GM19043 (cell line): ENCODE measurements at regions not wholly inside any gene's neighbourhood (a gene's known extent, or its start where the extent isn't known, plus 50 kb on each side); places are given as distances from the start of the nearest gene placed in this dataset.
"Not testable (repeated sequence)": the region's sequence is repeated elsewhere in the genome, so short reads cannot be mapped to it uniquely, and the experiment has no call there.

Experiments
- ATAC-seq: cut with Tn5 transposase; IDR thresholded peaks from one replicate; pipeline ENCODE4 v1.9.1; 2021; ENCODE audit warnings: low read depth; ENCODE audit not compliant: unreplicated experiment

DNA sequence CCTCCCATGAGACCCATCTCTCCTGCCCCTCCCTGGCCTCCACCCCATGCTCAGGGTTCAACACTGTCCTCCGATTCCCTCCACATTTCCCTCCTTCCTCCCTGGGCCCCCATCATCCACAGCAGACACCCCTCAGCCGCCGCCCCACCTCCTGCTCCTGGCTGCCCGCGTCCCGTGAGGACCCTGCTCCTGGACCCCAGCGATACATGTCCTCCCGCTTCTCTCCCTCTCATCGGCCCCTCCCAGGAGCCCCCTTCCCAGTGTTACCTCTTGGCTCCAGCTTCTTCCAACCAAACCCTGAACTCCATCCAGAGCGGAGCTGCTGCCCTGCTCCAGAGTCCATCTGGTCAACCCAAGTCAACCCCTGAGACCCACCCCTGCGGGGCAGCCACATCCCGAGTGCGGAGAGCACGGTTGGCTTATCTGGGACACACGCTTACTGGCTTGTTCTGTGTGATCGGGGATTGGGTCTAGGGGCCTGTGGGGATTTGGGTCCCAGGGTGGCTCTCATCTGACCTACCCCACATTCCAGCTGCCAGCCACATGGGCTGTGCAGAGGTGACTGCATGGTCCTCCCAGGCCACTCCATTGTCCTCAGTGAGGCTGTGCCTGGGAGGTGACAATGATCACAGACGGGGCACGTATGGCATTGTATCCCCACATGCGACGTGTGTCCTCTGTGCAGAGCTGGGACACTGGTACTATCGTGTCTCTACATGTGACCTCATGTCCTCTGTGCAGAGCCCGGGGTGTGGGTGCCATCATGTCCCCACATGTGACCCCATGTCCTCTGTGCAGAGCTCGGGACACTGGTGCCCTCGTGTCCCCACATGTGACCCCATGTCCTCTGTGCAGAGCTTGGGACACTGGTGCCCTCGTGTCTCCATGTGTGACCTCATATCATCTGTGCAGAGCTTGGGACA lies 333.6 kb downstream of the ADGRD1 start:
- no peak for ATAC-seq

DNA sequence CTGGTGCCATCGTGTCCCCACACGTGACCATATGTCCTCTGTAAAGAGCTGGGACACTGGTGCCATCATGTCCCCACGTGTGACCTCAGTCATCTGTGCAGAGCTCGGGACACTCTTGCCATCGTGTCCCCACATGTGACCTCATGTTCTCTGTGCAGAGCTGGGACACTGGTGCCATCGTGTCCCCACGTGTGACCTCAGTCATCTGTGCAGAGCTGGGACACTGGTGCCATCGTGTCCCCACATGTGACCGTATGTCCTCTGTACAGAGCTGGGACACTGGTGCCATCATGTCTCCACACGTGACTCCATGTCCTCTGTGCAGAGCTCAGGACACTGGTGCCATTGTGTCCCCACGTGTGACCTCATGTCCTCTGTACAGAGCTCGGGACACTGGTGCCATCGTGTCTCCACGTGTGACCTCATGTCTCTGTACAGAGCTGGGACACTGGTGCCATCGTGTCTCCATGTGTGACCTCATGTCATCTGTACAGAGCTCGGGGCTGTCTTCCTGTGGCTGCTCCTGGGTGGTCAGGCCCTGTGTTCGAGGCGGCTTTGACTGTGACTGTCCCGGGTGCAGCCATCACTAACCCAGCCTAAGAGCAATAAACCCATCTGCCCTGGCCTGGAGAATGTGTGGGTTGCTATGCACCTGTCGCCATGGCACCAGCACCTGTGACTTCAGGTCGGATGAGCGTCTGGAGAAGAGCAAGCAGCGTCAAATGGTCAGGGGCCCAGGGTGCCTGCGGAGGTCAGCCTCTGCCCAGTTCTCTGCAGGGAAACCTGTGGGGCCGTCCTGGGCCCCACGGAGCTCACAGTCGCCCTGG lies 334.4 kb downstream of the ADGRD1 start:
- no peak for ATAC-seq

DNA sequence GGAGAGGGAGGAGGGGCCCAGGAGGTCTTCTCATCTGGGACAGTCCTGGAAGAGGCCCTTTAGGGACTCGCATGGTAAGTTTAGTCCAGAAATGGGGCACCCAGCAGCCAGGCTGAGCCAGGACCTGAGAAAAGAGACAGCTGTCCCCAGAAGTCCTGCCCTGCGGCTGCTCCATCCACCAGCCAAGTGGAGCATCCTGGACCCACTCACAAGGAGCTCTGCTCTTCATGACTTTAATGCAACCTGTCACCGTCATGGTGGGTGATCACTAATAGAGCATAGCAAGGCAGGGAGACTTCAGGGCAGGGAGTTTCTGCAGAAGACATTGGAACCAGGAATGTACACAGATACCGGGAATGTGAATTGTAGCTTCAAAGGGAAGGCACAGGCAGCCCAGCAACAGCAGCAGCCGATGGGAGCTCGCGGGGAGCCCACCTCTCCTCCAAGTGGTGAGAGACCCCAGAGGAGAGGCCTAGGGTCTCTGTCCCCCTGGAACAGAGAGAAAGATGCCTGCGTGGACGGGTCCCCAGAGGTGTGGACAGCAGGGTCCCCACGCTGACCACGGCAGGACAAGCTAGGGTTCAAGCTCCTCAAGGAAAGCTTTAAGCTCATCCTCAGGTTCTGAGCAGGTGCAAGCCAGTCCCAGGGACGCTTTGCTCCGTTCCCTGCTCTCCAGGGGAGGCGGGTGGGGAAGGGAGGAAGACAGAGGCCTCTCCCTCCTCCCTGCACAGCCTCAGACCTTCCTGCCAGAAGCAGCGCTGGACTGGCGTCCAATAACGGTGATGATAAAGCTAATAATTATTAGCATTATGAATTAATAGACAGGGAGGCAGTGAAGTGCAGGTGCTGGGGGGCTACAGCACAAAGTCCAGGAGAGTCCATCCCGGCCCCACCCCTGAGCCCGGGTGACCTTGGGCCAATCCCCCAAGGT lies 335.3 kb downstream of the ADGRD1 start:
- not testable (repeated sequence) for ATAC-seq

DNA sequence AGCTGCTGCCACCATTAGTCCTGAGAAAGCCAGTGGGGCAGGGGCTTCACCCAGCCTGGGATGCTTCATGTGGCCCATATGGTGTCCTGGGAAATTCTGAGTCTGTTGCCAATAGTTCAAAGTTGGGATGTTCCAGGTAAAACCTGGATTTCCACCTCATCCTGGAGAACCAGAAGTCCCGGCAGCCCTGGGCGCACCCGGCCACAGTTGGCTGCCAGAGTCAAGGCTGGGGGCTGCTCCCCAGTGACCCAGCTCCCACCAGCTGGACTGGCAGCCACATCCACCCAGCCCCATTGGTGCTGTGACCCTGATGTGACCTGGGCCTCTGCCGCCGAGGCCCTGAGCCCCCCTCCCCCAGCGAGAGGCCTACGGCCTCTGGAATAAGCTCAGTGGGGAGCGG lies 336.1 kb downstream of the ADGRD1 start:
- not testable (repeated sequence) for ATAC-seq

DNA sequence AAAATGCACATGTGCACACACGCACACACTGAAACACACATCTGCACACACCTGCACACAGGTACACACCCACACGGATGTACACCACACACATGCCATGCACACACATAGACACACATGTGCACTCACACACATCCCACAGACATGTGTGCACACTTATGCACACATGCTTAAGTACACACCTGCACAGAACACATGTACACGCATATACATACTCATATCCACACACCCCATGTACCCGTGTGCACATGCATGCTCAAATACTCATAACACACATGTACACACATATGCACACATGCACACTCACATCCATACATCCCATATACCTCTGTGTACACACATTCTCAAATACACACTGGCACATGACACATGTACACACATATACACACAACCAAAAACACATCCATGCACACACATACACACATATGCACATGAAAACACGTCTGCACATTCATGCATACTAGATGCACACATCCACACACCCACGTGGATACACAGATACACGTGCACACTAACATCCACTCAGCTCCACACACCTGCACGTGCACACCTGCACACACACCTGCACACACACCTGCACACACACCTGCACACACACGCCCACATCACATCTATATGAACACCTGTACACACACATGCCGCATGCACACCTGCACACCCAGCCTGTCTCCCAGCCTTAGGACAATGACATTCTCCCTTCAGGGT lies 336.7 kb downstream of the ADGRD1 start:
- no peak for ATAC-seq

DNA sequence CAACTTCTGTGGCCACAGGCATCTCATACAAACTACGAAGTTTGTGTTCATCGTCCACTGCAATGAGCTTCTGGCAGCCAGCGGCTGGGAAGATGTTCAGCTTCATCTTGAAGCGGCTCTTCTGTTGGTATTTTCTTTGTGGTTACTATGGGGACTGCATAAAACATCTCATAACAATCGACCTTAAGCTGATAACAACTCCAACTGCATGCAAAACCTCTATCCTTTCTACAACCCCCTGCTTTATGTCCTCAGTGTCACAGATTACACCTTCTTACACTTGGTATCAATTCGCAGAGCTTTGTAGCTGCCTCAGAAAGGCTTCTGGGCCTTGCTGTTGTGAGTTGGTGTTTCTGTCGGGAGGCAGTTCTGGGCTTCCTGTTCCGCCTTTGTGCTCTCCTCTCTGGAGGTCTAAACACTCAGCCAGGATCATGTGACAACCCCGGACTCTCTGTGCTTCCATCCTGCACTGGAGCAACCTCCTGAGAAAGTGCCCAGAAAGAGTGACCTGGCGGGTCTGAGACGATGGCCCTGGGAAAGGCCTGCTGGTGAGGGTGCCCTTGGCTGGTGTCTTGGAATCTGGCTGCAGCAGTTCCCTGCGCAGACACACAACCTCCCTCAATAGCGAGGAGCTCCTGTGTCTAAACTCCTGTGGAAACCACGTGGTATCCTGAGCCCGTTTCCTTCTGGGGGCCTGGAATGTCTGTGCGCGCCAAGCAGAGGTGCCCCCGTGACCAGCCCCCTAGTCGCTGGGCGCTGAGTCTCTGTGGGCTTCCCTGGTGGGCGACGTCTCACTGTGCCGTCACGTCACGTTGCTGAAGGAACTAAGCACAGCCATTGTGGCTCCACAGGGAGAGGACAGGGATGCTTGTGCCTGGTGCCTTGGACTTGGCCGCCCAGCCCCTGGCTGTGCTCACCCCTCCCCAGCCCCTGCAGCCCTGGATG lies 339.6 kb downstream of the ADGRD1 start:
- ATAC-seq, result not testable (repeated sequence)

DNA sequence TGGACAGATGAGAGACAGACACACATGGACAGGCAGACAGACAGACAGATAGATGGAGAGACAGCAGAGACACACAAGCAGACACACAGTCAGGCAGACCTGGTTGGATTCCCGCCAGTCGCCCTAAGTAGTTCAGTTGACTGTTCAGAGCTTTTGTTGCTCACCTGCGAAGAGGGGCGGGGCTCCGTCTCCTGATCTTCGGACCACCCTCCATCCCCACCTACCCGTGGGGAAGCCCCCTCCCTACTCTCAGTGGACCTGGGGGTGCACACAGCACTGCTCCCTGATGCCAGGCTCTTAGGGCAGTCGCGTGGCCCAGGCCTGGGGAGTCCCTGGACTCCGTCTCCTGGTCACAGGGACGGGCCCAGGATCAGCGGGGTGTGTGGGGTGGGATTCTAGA lies 341.0 kb downstream of the ADGRD1 start:
- ATAC-seq, result not testable (repeated sequence)

DNA sequence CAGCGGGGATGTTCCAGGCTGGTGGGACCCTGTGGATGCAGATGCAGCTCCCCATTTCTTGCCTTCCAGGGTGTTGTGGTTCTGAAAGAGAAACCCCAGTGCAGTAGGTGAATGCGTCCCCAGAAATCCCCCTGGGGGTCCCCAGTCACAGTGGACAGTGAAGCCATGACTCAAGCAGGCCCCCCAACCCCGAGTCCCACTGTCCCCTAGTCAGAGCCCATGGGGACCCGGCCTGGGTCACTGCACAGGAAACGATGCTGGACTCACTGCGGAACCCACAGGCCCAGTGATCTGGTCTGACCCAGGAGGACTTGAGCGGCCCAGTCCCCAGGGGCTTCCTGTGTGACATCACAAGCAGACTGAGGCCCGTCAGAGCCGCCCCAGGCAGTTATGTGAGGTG lies 341.4 kb downstream of the ADGRD1 start:
- ATAC-seq, result not testable (repeated sequence)

DNA sequence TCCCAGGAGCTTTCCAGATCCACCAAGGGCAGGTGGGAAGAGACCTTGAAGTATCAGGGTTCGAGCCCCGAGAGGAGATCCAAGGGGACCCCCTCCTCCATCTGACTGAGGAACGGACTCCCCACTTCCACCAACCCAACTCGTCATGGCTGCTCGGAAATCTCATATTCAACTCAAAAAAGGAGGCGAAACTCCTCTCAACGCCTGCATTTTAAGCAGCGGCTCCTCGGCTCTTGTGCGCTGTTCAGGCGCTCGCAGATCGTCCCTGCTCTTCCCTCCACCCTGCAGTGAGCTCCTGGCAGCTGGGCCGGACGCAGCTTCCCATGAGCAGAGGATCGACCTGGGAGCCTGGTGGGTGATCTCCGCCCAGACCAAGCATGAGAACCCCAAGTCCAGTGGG lies 341.9 kb downstream of the ADGRD1 start:
- ATAC-seq, result not testable (repeated sequence)

DNA sequence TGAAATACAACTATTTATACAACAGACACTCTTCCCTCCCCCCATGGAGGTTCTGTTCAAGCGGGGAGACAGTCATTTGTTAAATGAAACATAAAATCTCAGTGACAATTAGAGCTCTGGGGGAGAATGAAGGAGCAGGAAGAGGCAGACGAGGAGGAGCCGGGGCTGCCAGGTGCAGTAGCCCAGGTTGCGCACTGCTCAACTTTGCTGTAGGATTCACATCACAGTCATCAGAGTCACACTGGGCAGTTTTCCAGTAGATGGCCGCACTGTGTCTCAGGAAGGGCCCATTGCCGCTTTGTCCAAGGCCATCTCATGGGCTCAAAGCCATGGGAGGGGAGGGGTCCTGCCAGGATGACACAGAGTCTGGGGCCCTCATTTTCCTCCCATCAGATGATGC lies 342.4 kb downstream of the ADGRD1 start:
- not testable (repeated sequence) for ATAC-seq

DNA sequence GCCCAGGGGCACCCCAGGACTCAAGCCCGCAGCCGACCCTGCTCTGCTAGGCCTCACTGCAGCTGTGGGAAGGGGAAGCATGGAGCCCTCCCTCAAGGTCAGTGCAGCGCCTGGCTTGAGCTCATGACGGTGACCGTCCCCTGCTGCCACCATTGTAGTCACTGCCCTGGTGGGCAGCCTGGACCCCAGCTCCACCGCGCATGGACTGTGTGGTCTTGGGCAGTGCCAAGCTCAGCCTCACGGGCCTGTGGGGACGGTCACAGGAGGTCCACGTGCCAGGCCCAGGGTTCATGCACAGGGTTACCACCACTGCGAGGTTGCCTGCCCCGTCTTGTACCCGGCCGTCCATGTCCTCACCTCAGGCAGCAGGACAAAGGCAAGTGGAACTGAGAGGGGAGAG lies 342.9 kb downstream of the ADGRD1 start:
- ATAC-seq, result not testable (repeated sequence)

DNA sequence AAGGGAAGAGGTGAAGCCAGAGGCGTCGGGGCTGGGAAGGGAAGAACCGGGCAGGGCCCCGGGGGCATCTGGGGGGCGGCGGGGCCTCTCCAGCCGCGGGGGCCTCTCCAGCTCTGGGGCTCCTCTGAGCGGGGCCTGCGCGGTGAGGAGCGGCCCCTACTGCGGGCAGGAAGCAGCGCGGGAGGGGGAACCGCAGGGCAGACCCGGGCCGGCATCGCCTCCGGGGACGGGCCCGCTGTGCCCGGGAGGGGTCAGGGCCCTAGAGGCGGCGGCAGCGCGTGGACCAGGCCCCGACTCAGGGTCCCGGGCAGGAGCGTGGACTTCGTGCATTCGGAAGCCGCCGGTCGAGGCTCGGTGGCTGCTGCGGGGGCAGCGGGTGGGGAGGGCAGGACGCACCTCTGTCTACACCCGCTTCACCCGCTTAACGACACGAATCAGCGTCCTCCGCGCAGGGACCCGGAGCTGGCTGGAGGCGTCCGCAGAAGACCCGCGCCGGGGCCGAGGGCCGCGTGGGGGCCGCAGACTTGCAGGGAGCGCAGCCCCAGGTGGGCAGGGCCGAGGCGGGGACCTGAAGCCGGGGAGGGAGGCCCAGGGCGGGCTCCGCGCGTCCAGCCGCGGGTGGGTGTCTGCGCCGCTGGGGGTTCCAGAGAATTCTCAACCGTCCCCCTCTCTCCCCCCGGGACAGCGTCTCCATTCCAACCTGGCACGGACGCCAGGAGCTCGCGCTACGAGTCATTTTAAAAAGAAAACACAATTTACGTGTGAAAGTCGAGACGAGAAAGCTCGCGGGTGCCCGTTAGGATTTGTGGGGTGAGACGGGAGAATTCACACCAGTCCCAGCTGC lies 345.0 kb downstream of the ADGRD1 start:
- not testable (repeated sequence) for ATAC-seq

DNA sequence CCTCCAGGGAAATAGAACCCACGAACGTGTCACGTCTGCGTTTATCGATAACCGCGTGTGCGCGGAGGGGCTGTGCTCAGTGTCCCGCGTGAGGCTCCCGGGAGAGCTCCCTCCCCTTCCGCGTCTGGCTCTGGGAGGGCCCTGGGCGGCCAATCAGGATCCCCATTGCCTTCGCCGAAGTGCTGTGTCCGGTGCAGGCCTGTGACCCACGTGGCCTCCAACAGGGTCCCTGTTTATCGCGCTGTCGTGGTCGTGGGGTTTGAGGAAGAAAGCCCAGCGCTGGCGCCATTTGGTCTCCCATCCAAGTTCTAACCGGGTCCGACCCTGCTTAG lies 345.6 kb downstream of the ADGRD1 start:
- ATAC-seq, result not testable (repeated sequence)

DNA sequence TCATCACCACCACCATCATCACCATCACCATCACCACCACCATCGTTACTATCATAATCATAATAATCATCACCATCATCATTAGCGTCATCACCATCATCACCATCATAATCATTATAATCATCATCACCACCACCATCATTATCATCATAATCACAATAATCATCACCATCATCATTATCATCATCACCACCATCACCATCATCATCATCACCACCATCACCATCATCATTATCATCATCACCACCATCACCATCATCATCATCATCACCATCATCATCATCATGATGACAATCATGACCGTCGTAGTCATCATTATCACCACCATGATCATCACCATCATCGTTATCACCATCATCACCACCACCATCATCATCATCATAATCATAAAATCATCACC lies 349.9 kb downstream of the ADGRD1 start:
- not testable (repeated sequence) for ATAC-seq

DNA sequence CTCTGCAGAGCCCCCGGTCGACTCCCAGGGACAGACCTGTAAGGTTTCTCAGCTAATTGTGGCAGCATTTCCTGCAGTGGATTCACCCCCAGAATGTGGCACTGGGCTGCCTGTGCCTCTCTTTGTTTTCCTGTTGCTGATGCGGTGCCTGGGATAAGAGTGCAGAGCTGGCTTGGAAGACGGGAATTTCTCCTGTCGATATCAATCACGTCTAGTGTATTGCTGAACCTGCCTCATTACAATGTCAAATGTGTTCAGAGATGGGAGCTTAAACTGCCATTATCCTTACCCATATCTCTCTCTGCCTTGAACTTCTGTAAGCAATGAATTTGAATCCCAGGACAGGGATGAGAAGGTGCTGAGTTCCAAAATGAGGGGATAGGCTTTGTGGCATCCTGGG lies 350.9 kb downstream of the ADGRD1 start:
- ATAC-seq, result not testable (repeated sequence)

DNA sequence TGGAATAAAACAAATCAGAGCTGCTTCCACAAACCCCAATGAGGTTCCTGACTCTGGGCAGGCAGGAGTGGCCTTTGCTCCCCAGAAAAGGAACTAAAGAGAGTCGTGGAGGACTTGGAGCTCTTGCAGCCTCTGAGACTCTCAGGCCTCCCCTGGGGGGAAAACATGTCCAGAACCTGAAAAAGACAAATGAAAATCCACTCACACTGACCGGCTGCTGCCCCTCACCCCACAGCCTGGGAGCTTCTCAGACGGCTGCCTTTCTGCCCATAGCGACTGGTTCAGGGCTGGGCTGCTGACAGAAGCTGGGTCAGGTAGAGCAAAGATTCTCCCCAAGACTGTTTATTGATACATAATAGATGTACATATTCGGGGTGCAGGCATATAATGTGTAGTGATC lies 356.0 kb downstream of the ADGRD1 start:
- no peak for ATAC-seq

DNA sequence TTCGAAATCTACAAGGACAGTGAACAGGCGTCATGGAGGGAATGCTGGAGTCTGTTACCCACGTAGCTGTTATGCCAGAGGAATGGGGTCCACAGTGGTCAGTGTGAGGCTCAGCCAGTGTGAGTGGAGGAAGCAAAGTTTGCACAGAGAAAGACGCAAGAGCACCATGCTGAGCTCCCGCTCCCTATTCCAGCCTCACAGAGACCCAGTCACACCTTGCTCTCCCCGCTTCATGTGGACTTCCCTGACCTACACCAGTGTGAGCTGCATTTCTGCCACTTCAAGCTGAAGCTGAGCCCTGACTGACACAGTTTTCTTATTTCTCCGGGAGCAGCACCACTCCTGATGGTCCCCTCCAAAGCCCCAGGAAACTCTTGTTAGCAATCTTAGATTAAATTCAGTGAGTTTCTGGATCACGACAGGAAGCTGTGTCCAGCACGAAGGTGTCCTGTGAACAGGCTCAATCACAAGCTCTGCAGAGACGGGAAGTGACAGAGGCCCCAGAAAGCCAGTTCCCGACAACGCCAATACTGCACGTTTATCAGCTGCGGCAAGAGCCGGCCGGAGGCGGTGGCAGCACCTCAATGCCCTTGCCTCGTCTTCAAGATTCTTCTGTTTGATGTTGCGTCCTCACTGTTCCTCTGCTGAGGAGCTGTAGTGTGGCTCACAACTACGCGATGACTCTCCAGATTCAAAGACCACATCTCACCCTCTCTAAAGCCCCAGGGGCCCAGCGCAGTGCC lies 356.7 kb downstream of the ADGRD1 start:
- ATAC-seq, result not testable (repeated sequence)
